ENCODE measurements at regions not wholly inside any gene's neighbourhood (a gene's known extent, or its start where the extent isn't known, plus 50 kb on each side); places are given as distances from the start of the nearest gene placed in this dataset.

DNA sequence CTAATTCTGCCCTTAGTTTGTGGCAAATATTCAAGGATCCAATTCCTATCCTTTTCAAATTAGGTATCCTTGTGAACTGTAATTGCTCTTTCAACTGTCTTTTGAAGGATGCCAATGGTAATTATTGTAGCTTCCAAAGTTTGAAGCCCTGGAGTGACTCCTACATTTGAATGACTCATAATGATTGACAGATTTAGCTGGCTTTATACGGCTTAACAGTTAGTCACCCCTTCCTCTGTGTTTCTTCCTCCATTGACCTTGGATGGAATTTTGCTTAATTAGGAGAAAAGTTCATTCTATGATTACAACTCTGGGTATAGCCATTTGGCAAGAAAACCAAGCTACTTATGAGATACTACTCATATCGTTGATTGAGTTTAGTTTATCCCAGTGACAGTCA is 639.3 kb upstream of the KIRREL3 start:
- Histone ChIP-seq H3K14ac (ENCODE audit: low read length in 2 of 2) (no peak overlapping the region), H4K91ac (ENCODE audit: low read length) (no peak overlapping the region), H3K27me3 (ENCODE audit: control insufficient read depth in 1 of 2, insufficient read depth in 1 of 2, low read length in 2 of 2) (no peaks in the 10 kb centered on the region), H3K4ac (ENCODE audit: low read depth in 1 of 2, low read length in 2 of 2) (no peak overlapping the region), H3K9ac (ENCODE audit: low read length) (no peak overlapping the region), H2BK15ac (ENCODE audit: low read depth, poor library complexity, severe bottlenecking) (no peak overlapping the region), H2AK5ac (ENCODE audit: low read length, severe bottlenecking) (no peak overlapping the region), H3K4me3 (ENCODE audit: insufficient read depth in 1 of 2, low read depth in 1 of 2, low read length in 2 of 2) (no peak overlapping the region), H3K27ac (ENCODE audit: low read length, poor library complexity, severe bottlenecking) (no peak overlapping the region), H3K4me1 (ENCODE audit: control insufficient read depth, insufficient read depth, low read depth, low read length) (no peaks in the 10 kb centered on the region), H3K18ac (ENCODE audit: low read depth in 1 of 2, low read length in 2 of 2) (no peak overlapping the region), H2BK120ac (ENCODE audit: low read depth, low read length) (no peak overlapping the region), H3K23ac (ENCODE audit: low read length in 2 of 2) (no peak overlapping the region), H3K4me2 (ENCODE audit: low read length, poor library complexity, severe bottlenecking) (no peak overlapping the region), H3K9me3 (ENCODE audit: control insufficient read depth, low read length) (no peaks in the 10 kb centered on the region), H2BK5ac (ENCODE audit: low read depth, low read length, poor library complexity, severe bottlenecking) (no peak overlapping the region), H3K36me3 (ENCODE audit: control insufficient read depth in 1 of 2, insufficient read depth in 2 of 2, low read depth in 1 of 2, low read length in 2 of 2) (no peaks in the 10 kb centered on the region), H2AFZ (ENCODE audit: low read depth, low read length) (no peak overlapping the region), H4K8ac (ENCODE audit: low read length) (no peak overlapping the region), H3K79me1 (replicated peaks; ENCODE audit: low read length, poor library complexity, severe bottlenecking) (no peaks in the 10 kb centered on the region), H2BK12ac (ENCODE audit: low read length in 2 of 2) (no peak overlapping the region)
- WGBS: no CpG with 5 or more reads among the region's 2 CpGs
- DNase-seq: no peak

DNA sequence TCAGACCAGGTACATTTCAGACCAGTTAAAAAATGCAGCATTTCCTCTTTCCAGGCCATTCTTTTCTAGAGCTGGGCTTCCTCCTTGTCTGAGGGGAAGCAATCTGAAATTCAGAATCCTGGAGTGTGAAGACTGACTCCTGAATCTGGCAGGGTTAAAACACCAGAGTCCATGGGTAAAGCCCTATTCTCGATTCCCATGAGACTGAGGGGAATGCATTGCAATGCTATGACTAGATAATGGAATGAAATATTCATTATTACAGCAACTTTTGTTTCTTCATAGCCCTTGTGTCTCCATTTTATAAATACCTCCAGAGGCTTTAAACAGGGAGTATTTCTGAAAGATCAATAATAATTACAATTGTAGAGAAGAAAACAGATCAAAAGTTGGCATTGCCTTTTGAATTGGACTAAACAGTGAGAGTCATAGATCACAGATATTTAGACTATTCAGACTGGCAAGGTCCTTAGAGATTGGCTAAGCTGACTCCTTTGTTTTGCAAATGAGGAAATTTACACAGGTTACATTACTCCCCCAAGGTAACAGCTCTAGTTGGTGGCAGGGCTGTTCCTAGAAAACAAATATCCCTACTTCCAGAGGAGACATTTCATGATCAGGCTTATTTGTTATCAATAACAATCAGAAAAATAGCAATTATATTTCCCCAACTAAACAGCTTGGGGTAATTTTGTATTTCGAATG is 632.6 kb upstream of the KIRREL3 start:
- no peak overlapping the region for H3K4me2 ChIP-seq (ENCODE audit: low read length, poor library complexity, severe bottlenecking)
- WGBS: no CpG with 5 or more reads among the region's 2 CpGs

GRCh38 chr11:127632546-127632945 is 632.0 kb upstream of the KIRREL3 start:
- H3K4me1 ChIP-seq (ENCODE audit: control insufficient read depth, insufficient read depth, low read depth, low read length): no peaks in the 10 kb centered on the region
- H3K4ac ChIP-seq (ENCODE audit: low read depth in 1 of 2, low read length in 2 of 2): no peak overlapping the region
- no peaks in the 10 kb centered on the region for H3K36me3 ChIP-seq (ENCODE audit: control insufficient read depth in 1 of 2, insufficient read depth in 2 of 2, low read depth in 1 of 2, low read length in 2 of 2)
- no peak overlapping the region for H2AFZ ChIP-seq (ENCODE audit: low read depth, low read length)
- H3K27me3 ChIP-seq (ENCODE audit: control insufficient read depth in 1 of 2, insufficient read depth in 1 of 2, low read length in 2 of 2): no peaks in the 10 kb centered on the region
- H3K14ac ChIP-seq (ENCODE audit: low read length in 2 of 2): no peak overlapping the region
- H3K4me3 ChIP-seq (ENCODE audit: insufficient read depth in 1 of 2, low read depth in 1 of 2, low read length in 2 of 2): no peak overlapping the region
- no peaks in the 10 kb centered on the region for H3K79me1 ChIP-seq (replicated peaks; ENCODE audit: low read length, poor library complexity, severe bottlenecking)
- no peaks in the 10 kb centered on the region for H3K9me3 ChIP-seq (ENCODE audit: control insufficient read depth, low read length)
- no peak overlapping the region for H3K27ac ChIP-seq (ENCODE audit: low read length, poor library complexity, severe bottlenecking)
- WGBS: 82% methylated on average over 4 of the region's 4 CpGs
- no peak overlapping the region for H2BK12ac ChIP-seq (ENCODE audit: low read length in 2 of 2)
- no peak overlapping the region for H3K9ac ChIP-seq (ENCODE audit: low read length)
- no peak overlapping the region for H3K23ac ChIP-seq (ENCODE audit: low read length in 2 of 2)
- H2BK15ac ChIP-seq (ENCODE audit: low read depth, poor library complexity, severe bottlenecking): no peak overlapping the region
- H2BK5ac ChIP-seq (ENCODE audit: low read depth, low read length, poor library complexity, severe bottlenecking): no peak overlapping the region
- no peak overlapping the region for H3K4me2 ChIP-seq (ENCODE audit: low read length, poor library complexity, severe bottlenecking)
- no peak overlapping the region for H2AK5ac ChIP-seq (ENCODE audit: low read length, severe bottlenecking)
- no peak overlapping the region for H2BK120ac ChIP-seq (ENCODE audit: low read depth, low read length)
- no peak for DNase-seq
- H4K8ac ChIP-seq (ENCODE audit: low read length): no peak overlapping the region
- H4K91ac ChIP-seq (ENCODE audit: low read length): no peak overlapping the region
- H3K18ac ChIP-seq (ENCODE audit: low read depth in 1 of 2, low read length in 2 of 2): no peak overlapping the region

More for the DNA sequence above, 632.6 kb upstream of the KIRREL3 start:
- Histone ChIP-seq H3K14ac (ENCODE audit: low read length in 2 of 2) (no peak overlapping the region), H2BK12ac (ENCODE audit: low read length in 2 of 2) (no peak overlapping the region), H3K79me1 (replicated peaks; ENCODE audit: low read length, poor library complexity, severe bottlenecking) (no peaks in the 10 kb centered on the region), H2BK15ac (ENCODE audit: low read depth, poor library complexity, severe bottlenecking) (no peak overlapping the region), H3K9me3 (ENCODE audit: control insufficient read depth, low read length) (no peaks in the 10 kb centered on the region), H2AFZ (ENCODE audit: low read depth, low read length) (no peak overlapping the region), H3K27me3 (ENCODE audit: control insufficient read depth in 1 of 2, insufficient read depth in 1 of 2, low read length in 2 of 2) (no peaks in the 10 kb centered on the region), H3K27ac (ENCODE audit: low read length, poor library complexity, severe bottlenecking) (no peak overlapping the region), H3K36me3 (ENCODE audit: control insufficient read depth in 1 of 2, insufficient read depth in 2 of 2, low read depth in 1 of 2, low read length in 2 of 2) (no peaks in the 10 kb centered on the region), H3K9ac (ENCODE audit: low read length) (no peak overlapping the region), H3K4me3 (ENCODE audit: insufficient read depth in 1 of 2, low read depth in 1 of 2, low read length in 2 of 2) (no peak overlapping the region), H2BK120ac (ENCODE audit: low read depth, low read length) (no peak overlapping the region), H3K23ac (ENCODE audit: low read length in 2 of 2) (no peak overlapping the region), H4K8ac (ENCODE audit: low read length) (no peak overlapping the region), H3K18ac (ENCODE audit: low read depth in 1 of 2, low read length in 2 of 2) (no peak overlapping the region), H3K4ac (ENCODE audit: low read depth in 1 of 2, low read length in 2 of 2) (no peak overlapping the region), H2AK5ac (ENCODE audit: low read length, severe bottlenecking) (no peak overlapping the region), H4K91ac (ENCODE audit: low read length) (no peak overlapping the region), H3K4me1 (ENCODE audit: control insufficient read depth, insufficient read depth, low read depth, low read length) (no peaks in the 10 kb centered on the region), H2BK5ac (ENCODE audit: low read depth, low read length, poor library complexity, severe bottlenecking) (no peak overlapping the region)
- DNase-seq: no peak

GRCh38 chr11:127631974-127632373 is 631.4 kb upstream of the KIRREL3 start:
- H2BK120ac ChIP-seq (ENCODE audit: low read depth, low read length): no peak overlapping the region
- no peak overlapping the region for H3K27ac ChIP-seq (ENCODE audit: low read length, poor library complexity, severe bottlenecking)
- no peaks in the 10 kb centered on the region for H3K36me3 ChIP-seq (ENCODE audit: control insufficient read depth in 1 of 2, insufficient read depth in 2 of 2, low read depth in 1 of 2, low read length in 2 of 2)
- no peak overlapping the region for H3K14ac ChIP-seq (ENCODE audit: low read length in 2 of 2)
- H3K4ac ChIP-seq (ENCODE audit: low read depth in 1 of 2, low read length in 2 of 2): no peak overlapping the region
- no peak overlapping the region for H2BK5ac ChIP-seq (ENCODE audit: low read depth, low read length, poor library complexity, severe bottlenecking)
- H2AK5ac ChIP-seq (ENCODE audit: low read length, severe bottlenecking): no peak overlapping the region
- no peaks in the 10 kb centered on the region for H3K27me3 ChIP-seq (ENCODE audit: control insufficient read depth in 1 of 2, insufficient read depth in 1 of 2, low read length in 2 of 2)
- no peak overlapping the region for H2BK12ac ChIP-seq (ENCODE audit: low read length in 2 of 2)
- no peak overlapping the region for H3K9ac ChIP-seq (ENCODE audit: low read length)
- H3K18ac ChIP-seq (ENCODE audit: low read depth in 1 of 2, low read length in 2 of 2): no peak overlapping the region
- H3K4me3 ChIP-seq (ENCODE audit: insufficient read depth in 1 of 2, low read depth in 1 of 2, low read length in 2 of 2): no peak overlapping the region
- H3K9me3 ChIP-seq (ENCODE audit: control insufficient read depth, low read length): no peaks in the 10 kb centered on the region
- H2BK15ac ChIP-seq (ENCODE audit: low read depth, poor library complexity, severe bottlenecking): no peak overlapping the region
- H4K8ac ChIP-seq (ENCODE audit: low read length): no peak overlapping the region
- 98% methylated on average over 5 of the region's 5 CpGs for WGBS
- no peak for DNase-seq
- H2AFZ ChIP-seq (ENCODE audit: low read depth, low read length): no peak overlapping the region
- no peak overlapping the region for H3K4me2 ChIP-seq (ENCODE audit: low read length, poor library complexity, severe bottlenecking)
- no peak overlapping the region for H3K23ac ChIP-seq (ENCODE audit: low read length in 2 of 2)
- H3K79me1 ChIP-seq (replicated peaks; ENCODE audit: low read length, poor library complexity, severe bottlenecking): no peaks in the 10 kb centered on the region
- H3K4me1 ChIP-seq (ENCODE audit: control insufficient read depth, insufficient read depth, low read depth, low read length): no peaks in the 10 kb centered on the region
- H4K91ac ChIP-seq (ENCODE audit: low read length): no peak overlapping the region

Data from mesenchymal stem cell (in vitro differentiated cells and primary cell).